ENCODE measurements at regions not wholly inside any gene's neighbourhood (a gene's known extent, or its start where the extent isn't known, plus 50 kb on each side); places are given as distances from the start of the nearest gene placed in this dataset.

DNA sequence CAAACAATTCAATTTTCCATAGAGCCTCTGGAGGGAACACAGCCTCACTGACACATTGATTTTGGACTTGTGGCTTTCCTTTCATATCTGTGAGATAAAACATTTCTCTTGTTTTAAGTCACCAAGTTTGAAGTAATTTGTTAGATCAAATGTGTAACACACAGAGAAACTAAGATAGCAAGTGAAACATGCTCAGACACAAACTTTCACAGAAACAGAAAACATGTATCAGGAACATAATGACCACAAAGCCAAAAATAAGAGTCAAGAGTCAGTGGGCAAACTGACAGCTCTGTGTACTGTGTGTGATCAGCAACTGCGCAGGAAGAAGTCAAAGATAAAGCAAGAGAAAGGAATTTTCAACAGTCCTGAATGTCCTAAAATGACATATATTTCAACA, 1237.5 kb downstream of the AMY1C start:
- TF ChIP-seq, protein P1, sequence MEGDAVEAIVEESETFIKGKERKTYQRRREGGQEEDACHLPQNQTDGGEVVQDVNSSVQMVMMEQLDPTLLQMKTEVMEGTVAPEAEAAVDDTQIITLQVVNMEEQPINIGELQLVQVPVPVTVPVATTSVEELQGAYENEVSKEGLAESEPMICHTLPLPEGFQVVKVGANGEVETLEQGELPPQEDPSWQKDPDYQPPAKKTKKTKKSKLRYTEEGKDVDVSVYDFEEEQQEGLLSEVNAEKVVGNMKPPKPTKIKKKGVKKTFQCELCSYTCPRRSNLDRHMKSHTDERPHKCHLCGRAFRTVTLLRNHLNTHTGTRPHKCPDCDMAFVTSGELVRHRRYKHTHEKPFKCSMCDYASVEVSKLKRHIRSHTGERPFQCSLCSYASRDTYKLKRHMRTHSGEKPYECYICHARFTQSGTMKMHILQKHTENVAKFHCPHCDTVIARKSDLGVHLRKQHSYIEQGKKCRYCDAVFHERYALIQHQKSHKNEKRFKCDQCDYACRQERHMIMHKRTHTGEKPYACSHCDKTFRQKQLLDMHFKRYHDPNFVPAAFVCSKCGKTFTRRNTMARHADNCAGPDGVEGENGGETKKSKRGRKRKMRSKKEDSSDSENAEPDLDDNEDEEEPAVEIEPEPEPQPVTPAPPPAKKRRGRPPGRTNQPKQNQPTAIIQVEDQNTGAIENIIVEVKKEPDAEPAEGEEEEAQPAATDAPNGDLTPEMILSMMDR (conservative IDR thresholded peaks at IDR 0.05; ENCODE audit: low read length) = no peak
- no peak for TF ChIP-seq EZH2phosphoT487 (IDR thresholded peaks at IDR 0.05; ENCODE audit: borderline replicate concordance)
- no peaks in the 10 kb centered on the region for H4K20me1 ChIP-seq (ENCODE audit: insufficient read depth, low read length, poor library complexity, severe bottlenecking)
- no peaks in the 10 kb centered on the region for H3K9me3 ChIP-seq (ENCODE audit: insufficient read depth, low read depth, low read length)
- H2AFZ ChIP-seq (ENCODE audit: low read length) = no peak overlapping the region
- no peaks in the 10 kb centered on the region for H3K79me2 ChIP-seq (ENCODE audit: insufficient read depth, low read length)
- H3K4me1 ChIP-seq (ENCODE audit: insufficient read depth, low read length, poor library complexity, severe bottlenecking) = no peaks in the 10 kb centered on the region
- no peak overlapping the region for H3K4me3 ChIP-seq (ENCODE audit: low read length, poor library complexity, severe bottlenecking)
- H3K9me2 ChIP-seq (replicated peaks; ENCODE audit: low read depth, low read length) = no peaks in the 10 kb centered on the region
- no peaks in the 10 kb centered on the region for H3K36me3 ChIP-seq (ENCODE audit: insufficient read depth, low read length)
- H3F3A ChIP-seq (ENCODE audit: low read depth) = no peaks in the 10 kb centered on the region
- no peak overlapping the region for H3K9ac ChIP-seq (ENCODE audit: low read depth, low read length, poor library complexity, severe bottlenecking)
- no peaks in the 10 kb centered on the region for H3K27me3 ChIP-seq (ENCODE audit: insufficient read depth, low read length, poor library complexity, severe bottlenecking)
- no peak overlapping the region for H3K4me2 ChIP-seq (ENCODE audit: low read depth, low read length, poor library complexity, severe bottlenecking)

DNA sequence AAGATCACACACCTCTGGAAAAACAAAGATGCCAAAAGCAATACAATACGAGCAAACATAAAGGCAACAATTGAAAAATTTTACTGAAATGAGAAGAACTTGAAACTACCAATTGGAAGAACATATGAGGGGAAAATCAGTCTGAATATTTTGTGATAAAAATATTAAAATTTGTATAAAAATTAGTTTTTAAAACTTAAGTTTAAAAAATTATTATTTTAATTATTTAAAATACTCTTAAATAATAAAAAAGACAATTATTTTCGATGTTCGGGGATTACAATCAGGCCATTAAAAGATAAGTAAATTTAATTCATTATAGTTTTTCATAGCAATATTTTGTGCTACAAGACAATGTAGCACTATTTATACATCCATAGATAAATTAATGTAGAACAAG, 1239.3 kb downstream of the AMY1C start:
- H4K20me1 ChIP-seq (ENCODE audit: insufficient read depth, low read length, poor library complexity, severe bottlenecking) = no peaks in the 10 kb centered on the region
- no peaks in the 10 kb centered on the region for H3K79me2 ChIP-seq (ENCODE audit: insufficient read depth, low read length)
- H2AFZ ChIP-seq (ENCODE audit: low read length) = no peak overlapping the region
- no peaks in the 10 kb centered on the region for H3K36me3 ChIP-seq (ENCODE audit: insufficient read depth, low read length)
- H3K4me2 ChIP-seq (ENCODE audit: low read depth, low read length, poor library complexity, severe bottlenecking) = no peak overlapping the region
- no peak overlapping the region for H3K4me3 ChIP-seq (ENCODE audit: low read length, poor library complexity, severe bottlenecking)
- H3K9me3 ChIP-seq (ENCODE audit: insufficient read depth, low read depth, low read length) = no peaks in the 10 kb centered on the region
- no peaks in the 10 kb centered on the region for H3K27me3 ChIP-seq (ENCODE audit: insufficient read depth, low read length, poor library complexity, severe bottlenecking)
- no peaks in the 10 kb centered on the region for H3K9me2 ChIP-seq (replicated peaks; ENCODE audit: low read depth, low read length)
- TF ChIP-seq, protein P1 (conservative IDR thresholded peaks at IDR 0.05; ENCODE audit: low read length) = no peak
- no peak for TF ChIP-seq EZH2phosphoT487 (IDR thresholded peaks at IDR 0.05; ENCODE audit: borderline replicate concordance)
- no peak overlapping the region for H3K9ac ChIP-seq (ENCODE audit: low read depth, low read length, poor library complexity, severe bottlenecking)
- no peaks in the 10 kb centered on the region for H3F3A ChIP-seq (ENCODE audit: low read depth)
- no peaks in the 10 kb centered on the region for H3K4me1 ChIP-seq (ENCODE audit: insufficient read depth, low read length, poor library complexity, severe bottlenecking)

DNA sequence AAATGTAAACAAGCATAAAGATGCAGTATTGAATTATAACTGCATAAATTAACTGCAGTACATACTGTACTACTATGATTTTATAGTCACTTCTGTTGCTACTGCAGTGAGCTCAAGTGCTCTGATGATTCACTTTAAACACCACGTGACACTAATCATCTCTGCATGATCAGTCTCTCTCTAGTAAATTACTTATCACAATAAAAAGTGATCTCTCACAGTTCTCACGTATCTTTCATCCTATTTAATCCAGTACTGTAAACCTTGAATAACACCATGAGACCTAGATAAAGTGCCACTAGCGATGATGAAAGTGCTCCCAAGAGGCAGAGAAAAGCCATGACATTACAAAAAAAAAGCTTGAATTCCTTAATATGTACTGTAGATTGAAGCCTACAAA, 1242.0 kb downstream of the AMY1C start:
- Histone ChIP-seq H3K36me3 (ENCODE audit: insufficient read depth, low read length) (no peaks in the 10 kb centered on the region), H4K20me1 (ENCODE audit: insufficient read depth, low read length, poor library complexity, severe bottlenecking) (no peaks in the 10 kb centered on the region), H3K9ac (ENCODE audit: low read depth, low read length, poor library complexity, severe bottlenecking) (no peak overlapping the region), H3F3A (ENCODE audit: low read depth) (no peaks in the 10 kb centered on the region), H3K4me3 (ENCODE audit: low read length, poor library complexity, severe bottlenecking) (no peak overlapping the region), H3K4me2 (ENCODE audit: low read depth, low read length, poor library complexity, severe bottlenecking) (no peak overlapping the region), H2AFZ (ENCODE audit: low read length) (no peak overlapping the region), H3K27me3 (ENCODE audit: insufficient read depth, low read length, poor library complexity, severe bottlenecking) (no peaks in the 10 kb centered on the region), H3K4me1 (ENCODE audit: insufficient read depth, low read length, poor library complexity, severe bottlenecking) (no peaks in the 10 kb centered on the region), H3K79me2 (ENCODE audit: insufficient read depth, low read length) (no peaks in the 10 kb centered on the region), H3K9me3 (ENCODE audit: insufficient read depth, low read depth, low read length) (no peaks in the 10 kb centered on the region), H3K9me2 (replicated peaks; ENCODE audit: low read depth, low read length) (no peaks in the 10 kb centered on the region)
- TF ChIP-seq EZH2phosphoT487 (IDR thresholded peaks at IDR 0.05; ENCODE audit: borderline replicate concordance) = no peak
- TF ChIP-seq, protein P1 (conservative IDR thresholded peaks at IDR 0.05; ENCODE audit: low read length) = no peak
